ENCODE measurements at regions not wholly inside any gene's neighbourhood (a gene's known extent, or its start where the extent isn't known, plus 50 kb on each side); places are given as distances from the start of the nearest gene placed in this dataset.
"Not testable (repeated sequence)": the region's sequence is repeated elsewhere in the genome, so short reads cannot be mapped to it uniquely, and the experiment has no call there.

DNA sequence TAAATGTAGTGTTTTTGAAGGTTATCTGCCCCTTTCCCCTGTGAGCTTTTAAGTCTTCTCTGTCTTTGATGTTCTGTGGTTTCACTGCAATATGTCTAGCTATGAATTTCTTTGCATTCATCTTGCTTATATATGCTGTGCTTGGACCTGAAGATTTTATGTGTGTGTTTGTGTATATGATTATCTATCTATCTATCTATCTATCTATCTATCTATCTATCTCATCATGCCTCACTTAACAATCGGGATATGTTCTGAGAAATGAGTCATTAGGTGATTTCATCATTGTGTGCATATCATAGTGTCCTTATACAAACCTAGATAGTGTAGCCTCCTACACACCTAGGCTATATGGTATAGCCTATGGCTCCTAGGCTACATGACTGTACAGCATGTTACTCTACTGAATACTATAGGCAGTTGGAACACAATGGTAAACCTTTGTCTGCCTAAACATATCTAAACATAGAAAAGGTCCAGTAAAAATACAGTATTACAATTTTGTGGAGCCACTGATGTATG is 173.9 kb downstream of the NPIPA7 start:
- TF ChIP-seq, protein P1, sequence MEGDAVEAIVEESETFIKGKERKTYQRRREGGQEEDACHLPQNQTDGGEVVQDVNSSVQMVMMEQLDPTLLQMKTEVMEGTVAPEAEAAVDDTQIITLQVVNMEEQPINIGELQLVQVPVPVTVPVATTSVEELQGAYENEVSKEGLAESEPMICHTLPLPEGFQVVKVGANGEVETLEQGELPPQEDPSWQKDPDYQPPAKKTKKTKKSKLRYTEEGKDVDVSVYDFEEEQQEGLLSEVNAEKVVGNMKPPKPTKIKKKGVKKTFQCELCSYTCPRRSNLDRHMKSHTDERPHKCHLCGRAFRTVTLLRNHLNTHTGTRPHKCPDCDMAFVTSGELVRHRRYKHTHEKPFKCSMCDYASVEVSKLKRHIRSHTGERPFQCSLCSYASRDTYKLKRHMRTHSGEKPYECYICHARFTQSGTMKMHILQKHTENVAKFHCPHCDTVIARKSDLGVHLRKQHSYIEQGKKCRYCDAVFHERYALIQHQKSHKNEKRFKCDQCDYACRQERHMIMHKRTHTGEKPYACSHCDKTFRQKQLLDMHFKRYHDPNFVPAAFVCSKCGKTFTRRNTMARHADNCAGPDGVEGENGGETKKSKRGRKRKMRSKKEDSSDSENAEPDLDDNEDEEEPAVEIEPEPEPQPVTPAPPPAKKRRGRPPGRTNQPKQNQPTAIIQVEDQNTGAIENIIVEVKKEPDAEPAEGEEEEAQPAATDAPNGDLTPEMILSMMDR (IDR thresholded peaks at IDR 0.05; ENCODE audit: insufficient read depth, low read depth, low read length), result not testable (repeated sequence)
- TF ChIP-seq EZH2 (IDR thresholded peaks at IDR 0.05; ENCODE audit: insufficient read depth, low read length), result not testable (repeated sequence)

Measured in astrocyte (in vitro differentiated cells and primary cell).